ENCODE measurements at regions not wholly inside any gene's neighbourhood (a gene's known extent, or its start where the extent isn't known, plus 50 kb on each side); places are given as distances from the start of the nearest gene placed in this dataset.

DNA sequence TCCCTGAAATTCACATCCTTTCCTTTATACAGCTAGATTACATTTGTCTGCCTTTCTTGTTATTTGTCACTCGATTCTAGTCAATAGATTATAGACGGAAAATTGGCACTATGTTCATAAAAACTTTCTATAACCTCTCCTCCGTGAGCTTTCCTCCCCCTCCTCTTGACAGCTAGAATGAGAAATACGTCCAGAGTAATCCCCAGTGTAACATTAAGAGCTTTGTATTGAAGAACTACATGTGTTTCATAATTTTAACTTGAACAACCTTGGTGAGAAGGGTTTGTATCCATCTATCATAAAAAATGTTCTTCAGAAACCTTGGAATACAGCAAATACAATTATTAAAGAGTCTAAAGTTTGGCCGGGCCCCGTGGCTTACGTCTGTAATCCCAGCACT lies 1707.4 kb downstream of the PCDH7 start:
- no peaks in the 10 kb centered on the region for H3K79me1 ChIP-seq (ENCODE audit: insufficient read depth, low read depth, low read length, poor library complexity, severe bottlenecking)
- no peak overlapping the region for H3K4me3 Mint-ChIP-seq

More for the DNA sequence above, 1707.4 kb downstream of the PCDH7 start:
- Histone ChIP-seq H2BK15ac (ENCODE audit: low read depth, low read length) (no peak overlapping the region), H3K27ac (ENCODE audit: insufficient read length, low read depth, low read length) (no peak overlapping the region), H3K4me1 (ENCODE audit: insufficient read depth, low read length) (no peaks in the 10 kb centered on the region), H3T11ph (ENCODE audit: low read length) (no peak overlapping the region), H2BK12ac (ENCODE audit: insufficient read length, low read depth, low read length) (no peak overlapping the region), H2BK5ac (ENCODE audit: insufficient read length, low read length) (no peak overlapping the region), H3K9ac (ENCODE audit: extremely low read depth, insufficient read length, low read length) (no peak overlapping the region), H3K23ac (ENCODE audit: insufficient read length, low read depth, low read length) (no peak overlapping the region), H3K79me2 (ENCODE audit: insufficient read depth, low read length) (no peaks in the 10 kb centered on the region), H3K18ac (ENCODE audit: insufficient read length, low read depth, low read length) (no peak overlapping the region), H3K27me3 (ENCODE audit: insufficient read depth, low read length) (no peaks in the 10 kb centered on the region), H3K23me2 (ENCODE audit: insufficient read length, low read depth, low read length, poor library complexity, severe bottlenecking) (no peaks in the 10 kb centered on the region), H2AK5ac (ENCODE audit: insufficient read length, low read length) (no peak overlapping the region), H3K56ac (ENCODE audit: insufficient read length, low read depth, low read length) (no peak overlapping the region), H2AFZ (ENCODE audit: low read length) (no peak overlapping the region), H2BK20ac (ENCODE audit: low read depth, low read length, poor library complexity, severe bottlenecking) (no peak overlapping the region), H4K8ac (replicated peaks; ENCODE audit: insufficient read length, low read depth, low read length) (no peak overlapping the region), H3K4me2 (ENCODE audit: insufficient read depth, insufficient read length, low read length) (no peak overlapping the region), H3K9me3 (ENCODE audit: control insufficient read depth, low read depth, low read length) (no peaks in the 10 kb centered on the region), H4K20me1 (ENCODE audit: control insufficient read depth, insufficient read depth, insufficient read length) (no peaks in the 10 kb centered on the region), H3K4ac (ENCODE audit: low read depth, low read length) (no peak overlapping the region), H2BK120ac (ENCODE audit: low read depth, low read length, poor library complexity, severe bottlenecking) (no peak overlapping the region), H3K14ac (ENCODE audit: insufficient read depth, low read length) (no peak overlapping the region), H4K5ac (ENCODE audit: insufficient read length, low read depth, low read length) (no peak overlapping the region), H4K91ac (ENCODE audit: insufficient read length, low read depth, low read length) (no peak overlapping the region)
- Mint-ChIP-seq H3K36me3 (ENCODE audit: insufficient read depth in 1 of 3, low read depth in 3 of 3) (peaks cover 0 to 3% (median 0%) of the 10 kb centered on the region in 3 experiments; a peak in 1 of 7 replicates), H3K4me1 (no peaks in the 10 kb centered on the region), H3K27ac (no peak overlapping the region), H3K27me3 (ENCODE audit: low read depth) (no peaks in the 10 kb centered on the region), H3K9me3 (peaks cover 0 to 4% of the 10 kb centered on the region in 2 experiments; a peak in 2 of 5 replicates)
- TF ChIP-seq, protein P1, sequence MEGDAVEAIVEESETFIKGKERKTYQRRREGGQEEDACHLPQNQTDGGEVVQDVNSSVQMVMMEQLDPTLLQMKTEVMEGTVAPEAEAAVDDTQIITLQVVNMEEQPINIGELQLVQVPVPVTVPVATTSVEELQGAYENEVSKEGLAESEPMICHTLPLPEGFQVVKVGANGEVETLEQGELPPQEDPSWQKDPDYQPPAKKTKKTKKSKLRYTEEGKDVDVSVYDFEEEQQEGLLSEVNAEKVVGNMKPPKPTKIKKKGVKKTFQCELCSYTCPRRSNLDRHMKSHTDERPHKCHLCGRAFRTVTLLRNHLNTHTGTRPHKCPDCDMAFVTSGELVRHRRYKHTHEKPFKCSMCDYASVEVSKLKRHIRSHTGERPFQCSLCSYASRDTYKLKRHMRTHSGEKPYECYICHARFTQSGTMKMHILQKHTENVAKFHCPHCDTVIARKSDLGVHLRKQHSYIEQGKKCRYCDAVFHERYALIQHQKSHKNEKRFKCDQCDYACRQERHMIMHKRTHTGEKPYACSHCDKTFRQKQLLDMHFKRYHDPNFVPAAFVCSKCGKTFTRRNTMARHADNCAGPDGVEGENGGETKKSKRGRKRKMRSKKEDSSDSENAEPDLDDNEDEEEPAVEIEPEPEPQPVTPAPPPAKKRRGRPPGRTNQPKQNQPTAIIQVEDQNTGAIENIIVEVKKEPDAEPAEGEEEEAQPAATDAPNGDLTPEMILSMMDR (conservative IDR thresholded peaks at IDR 0.05) = no peak
- no CpG with 5 or more reads among the region's 7 CpGs for WGBS (ENCODE audit: extremely low coverage, insufficient read length, low lambda C conversion rate)
- DNase-seq = no peak

Measured in H9 (cell line).